Epithelial cell of esophagus (primary cell): ENCODE measurements at regions not wholly inside any gene's neighbourhood (a gene's known extent, or its start where the extent isn't known, plus 50 kb on each side); places are given as distances from the start of the nearest gene placed in this dataset.

Experiments
- DNase-seq: peaks from one replicate; pipeline ENCODE4 v3.0.0; 2010; ENCODE audit warnings: low read depth
- H3K4me3 ChIP-seq: 2 replicates; pipeline ENCODE4 v1.5.1; 2011; ENCODE audit warnings: mild to moderate bottlenecking, low read length, control low read depth
- TF ChIP-seq, protein P1 (sequence below): IDR thresholded peaks from 2 replicates; pipeline ENCODE4 v1.5.1; 2011; ENCODE audit warnings: low read depth, mild to moderate bottlenecking, low read length, control low read depth, inconsistent platforms; ENCODE audit not compliant: insufficient read depth; ENCODE audit errors: missing control alignments

DNA sequence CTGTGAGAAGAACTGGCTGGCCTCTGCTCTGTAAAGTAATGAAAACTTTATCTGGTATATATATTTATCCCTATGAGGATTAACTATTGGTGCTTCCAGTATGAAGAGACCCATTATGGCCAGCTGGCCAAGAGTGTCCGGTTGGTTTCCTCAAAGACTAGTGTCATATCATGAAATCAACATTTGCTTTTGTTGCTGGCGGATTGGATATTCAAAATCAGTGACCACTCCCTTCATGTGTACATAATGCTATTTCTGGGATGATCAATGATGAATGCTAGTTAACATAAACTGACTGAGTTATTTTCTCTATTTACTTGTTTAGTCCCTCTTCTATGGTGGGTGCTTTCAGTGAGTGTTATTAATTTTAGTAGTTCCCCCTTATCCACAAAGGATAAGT lies 60.8 kb upstream of the NUDT12 start:
- DNase-seq: no peak
- TF ChIP-seq, protein P1, sequence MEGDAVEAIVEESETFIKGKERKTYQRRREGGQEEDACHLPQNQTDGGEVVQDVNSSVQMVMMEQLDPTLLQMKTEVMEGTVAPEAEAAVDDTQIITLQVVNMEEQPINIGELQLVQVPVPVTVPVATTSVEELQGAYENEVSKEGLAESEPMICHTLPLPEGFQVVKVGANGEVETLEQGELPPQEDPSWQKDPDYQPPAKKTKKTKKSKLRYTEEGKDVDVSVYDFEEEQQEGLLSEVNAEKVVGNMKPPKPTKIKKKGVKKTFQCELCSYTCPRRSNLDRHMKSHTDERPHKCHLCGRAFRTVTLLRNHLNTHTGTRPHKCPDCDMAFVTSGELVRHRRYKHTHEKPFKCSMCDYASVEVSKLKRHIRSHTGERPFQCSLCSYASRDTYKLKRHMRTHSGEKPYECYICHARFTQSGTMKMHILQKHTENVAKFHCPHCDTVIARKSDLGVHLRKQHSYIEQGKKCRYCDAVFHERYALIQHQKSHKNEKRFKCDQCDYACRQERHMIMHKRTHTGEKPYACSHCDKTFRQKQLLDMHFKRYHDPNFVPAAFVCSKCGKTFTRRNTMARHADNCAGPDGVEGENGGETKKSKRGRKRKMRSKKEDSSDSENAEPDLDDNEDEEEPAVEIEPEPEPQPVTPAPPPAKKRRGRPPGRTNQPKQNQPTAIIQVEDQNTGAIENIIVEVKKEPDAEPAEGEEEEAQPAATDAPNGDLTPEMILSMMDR: no peak

DNA sequence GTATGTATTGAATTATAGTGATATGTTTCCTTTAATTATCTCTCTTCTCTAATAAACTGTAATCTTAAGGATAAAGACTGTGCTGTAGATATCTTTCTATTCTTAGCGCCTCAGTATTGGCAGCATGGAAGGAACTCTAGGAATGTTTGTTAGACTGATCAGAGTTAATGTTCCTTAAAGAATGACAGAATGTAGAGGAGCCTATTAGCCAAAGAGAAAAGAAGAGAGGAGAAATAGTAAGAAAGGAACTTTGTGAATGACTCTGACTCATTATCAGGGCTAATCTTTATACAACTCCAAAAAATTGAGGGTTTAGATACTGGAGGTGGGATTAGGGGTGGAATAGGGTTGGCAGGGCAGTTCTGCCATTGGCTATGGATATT lies 59.0 kb upstream of the NUDT12 start:
- TF ChIP-seq, protein P1: no peak
- no peak for DNase-seq
- no peak overlapping the region for H3K4me3 ChIP-seq

More for the DNA sequence above, 60.8 kb upstream of the NUDT12 start:
- no peak overlapping the region for H3K4me3 ChIP-seq

DNA sequence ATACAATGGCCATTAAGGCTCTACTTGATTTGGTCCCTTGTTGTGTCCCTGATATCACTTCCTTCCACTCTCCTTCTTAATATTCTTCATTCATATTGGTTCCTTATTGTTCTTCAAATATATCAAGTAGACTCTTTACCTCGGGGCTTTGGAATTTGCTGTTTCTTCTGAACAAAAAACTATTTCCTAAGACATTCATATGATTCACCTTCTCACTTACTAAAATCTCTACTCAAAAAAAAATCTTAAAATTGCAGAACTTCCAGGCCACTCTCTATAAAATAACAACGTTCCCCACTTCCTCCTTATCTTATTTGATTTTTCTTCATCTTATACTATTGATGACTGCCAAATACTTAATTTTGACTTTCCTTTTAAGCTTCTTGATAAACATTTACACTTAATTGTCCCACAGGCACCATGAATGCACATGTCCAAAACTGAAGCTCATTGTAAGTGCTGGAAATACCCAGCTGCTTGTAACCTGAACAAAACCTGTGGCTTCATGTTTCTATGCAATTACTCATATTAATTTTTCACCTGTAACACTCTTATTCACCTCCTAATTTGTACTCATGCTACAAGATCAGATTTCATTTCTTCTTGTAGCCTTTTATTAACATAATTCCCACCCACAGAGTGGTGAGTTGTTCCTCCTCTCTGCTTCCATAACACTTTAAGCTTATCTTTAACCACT lies 58.4 kb upstream of the NUDT12 start:
- DNase-seq: peak; percentile 75
- TF ChIP-seq, protein P1: no peak
- H3K4me3 ChIP-seq: no peak overlapping the region

DNA sequence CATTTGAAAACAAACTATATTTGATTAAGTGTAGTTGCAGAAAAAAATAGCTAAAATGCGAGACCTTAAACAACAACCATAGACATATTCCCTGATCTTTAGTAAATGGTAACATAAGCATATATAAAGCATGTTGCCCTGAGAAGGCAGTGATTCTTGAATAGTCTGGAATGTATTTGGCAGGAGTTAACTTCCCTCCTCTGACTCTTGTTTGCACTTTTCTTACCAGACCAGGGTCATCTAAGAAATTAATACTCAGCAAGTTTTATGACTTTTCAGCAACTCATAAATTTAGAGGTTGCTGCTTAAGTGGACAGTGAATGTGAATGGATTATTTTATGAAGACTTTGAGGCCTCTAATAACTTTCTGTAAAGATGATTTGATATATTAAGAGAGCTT lies 55.3 kb upstream of the NUDT12 start:
- TF ChIP-seq, protein P1: no peak
- no peak overlapping the region for H3K4me3 ChIP-seq
- no peak for DNase-seq

DNA sequence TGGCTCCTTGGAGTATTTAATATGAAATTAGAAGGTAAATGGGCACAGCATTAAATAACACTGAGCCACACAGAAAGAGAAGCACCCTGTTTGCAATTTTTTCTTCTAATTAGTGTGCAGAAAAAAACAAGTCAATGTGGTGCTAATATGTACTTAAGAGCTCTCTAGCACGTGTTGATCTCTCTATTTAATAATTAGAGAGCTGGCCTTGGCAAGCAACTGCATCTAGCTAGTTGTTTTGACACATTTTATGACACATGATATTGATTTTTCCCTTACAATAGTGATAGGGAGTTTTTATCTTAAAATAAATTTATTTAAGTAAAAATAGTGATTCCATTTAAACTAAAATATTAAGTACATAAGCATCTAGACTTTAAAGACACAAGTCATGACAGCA lies 54.5 kb upstream of the NUDT12 start:
- DNase-seq: no peak
- H3K4me3 ChIP-seq: no peak overlapping the region
- TF ChIP-seq, protein P1: no peak

DNA sequence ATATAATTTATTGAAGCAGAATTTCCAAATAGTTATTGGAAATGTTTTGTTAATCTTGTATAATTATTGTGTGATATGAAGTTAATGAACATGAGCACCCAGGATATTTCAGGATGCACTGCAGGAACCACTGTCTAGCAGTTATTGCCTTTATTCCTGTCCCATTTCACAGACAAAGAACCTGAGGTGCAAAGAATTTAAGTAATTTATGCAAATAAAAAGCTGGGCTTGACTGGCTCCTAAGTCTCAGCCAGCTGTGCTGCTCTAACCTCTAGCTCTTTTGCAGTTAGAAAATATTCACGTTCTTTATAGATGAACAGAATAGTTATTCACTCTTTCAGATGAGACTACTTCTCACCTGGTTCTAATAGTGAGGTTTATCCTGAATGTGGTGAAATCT lies 50.0 kb upstream of the NUDT12 start:
- TF ChIP-seq, protein P1: no peak
- DNase-seq: no peak
- H3K4me3 ChIP-seq: no peak overlapping the region
